Hematopoietic multipotent progenitor cell treated with erythropoietin and hydrocortisone succinate and interleukin-3 and kit ligand, for 8 days (in vitro differentiated cells): ENCODE measurements at regions not wholly inside any gene's neighbourhood (a gene's known extent, or its start where the extent isn't known, plus 50 kb on each side); places are given as distances from the start of the nearest gene placed in this dataset.
"Not testable (repeated sequence)": the region's sequence is repeated elsewhere in the genome, so short reads cannot be mapped to it uniquely, and the experiment has no call there.

ENCODE experiments used
- DNase-seq: peaks from one replicate; pipeline ENCODE4 v3.0.0-alpha.2; 2015

GRCh38 chr1:199243423-199244061 lies 604.7 kb downstream of the PTPRC start:
- peak; percentile 63 for DNase-seq

- no peak for DNase-seq
These were observed 607.1 kb downstream of the PTPRC start for GRCh38 chr1:199245946-199246345.

GRCh38 chr1:199246716-199247115 lies 607.9 kb downstream of the PTPRC start:
- DNase-seq = no peak

GRCh38 chr1:199247891-199248290 lies 609.1 kb downstream of the PTPRC start:
- no peak for DNase-seq

GRCh38 chr1:199254040-199254439 lies 615.2 kb downstream of the PTPRC start:
- DNase-seq = not testable (repeated sequence)

- DNase-seq = no peak
These were observed 622.5 kb downstream of the PTPRC start for GRCh38 chr1:199261328-199261727.

- no peak for DNase-seq
These were observed 625.4 kb downstream of the PTPRC start for GRCh38 chr1:199264283-199264682.

GRCh38 chr1:199264911-199265310 lies 626.1 kb downstream of the PTPRC start:
- no peak for DNase-seq

GRCh38 chr1:199265319-199265718 lies 626.5 kb downstream of the PTPRC start:
- no peak for DNase-seq

- DNase-seq = no peak
These were observed 630.4 kb downstream of the PTPRC start for GRCh38 chr1:199269241-199269640.

GRCh38 chr1:199272139-199272544 lies 633.3 kb downstream of the PTPRC start:
- DNase-seq = no peak

GRCh38 chr1:199272628-199273086 lies 633.8 kb downstream of the PTPRC start:
- no peak for DNase-seq

GRCh38 chr1:199273837-199274379 lies 635.1 kb downstream of the PTPRC start:
- DNase-seq = no peak

- no peak for DNase-seq
These were observed 640.2 kb downstream of the PTPRC start for GRCh38 chr1:199279067-199279466.

GRCh38 chr1:199279872-199280645 lies 641.2 kb downstream of the PTPRC start:
- no peak for DNase-seq

- DNase-seq = peak; percentile 23
These were observed 644.0 kb downstream of the PTPRC start for GRCh38 chr1:199282751-199283305.

GRCh38 chr1:199283794-199284193 lies 645.0 kb downstream of the PTPRC start:
- DNase-seq = no peak

GRCh38 chr1:199287206-199287605 lies 648.4 kb downstream of the PTPRC start:
- DNase-seq = no peak

GRCh38 chr1:199287647-199288046 lies 648.8 kb downstream of the PTPRC start:
- no peak for DNase-seq

GRCh38 chr1:199290186-199290585 lies 651.3 kb downstream of the PTPRC start:
- DNase-seq = no peak

- DNase-seq = no peak
These were observed 652.3 kb downstream of the PTPRC start for GRCh38 chr1:199291022-199291740.

- DNase-seq = no peak
These were observed 654.1 kb downstream of the PTPRC start for GRCh38 chr1:199292896-199293295.

- DNase-seq = no peak
These were observed 656.3 kb downstream of the PTPRC start for GRCh38 chr1:199295107-199295506.
